Natural killer cell (primary cell): ENCODE measurements at regions not wholly inside any gene's neighbourhood (a gene's known extent, or its start where the extent isn't known, plus 50 kb on each side); places are given as distances from the start of the nearest gene placed in this dataset.

Experiments
- ATAC-seq, 3 donors: fragments of 150-1000 bp in 2 of 3; fragments of 200-7000 bp in 1 of 3; cut with Tn5 transposase; 1 replicate in 1 of 3; 2 replicates in 2 of 3; pipeline ENCODE4 v1.10.0; 2021; ENCODE audit warnings: mild to moderate bottlenecking in 2 of 3, moderate library complexity in 2 of 3
- DNase-seq, 2 donors: peaks; one replicate each; pipeline versions ENCODE4 v3.0.0 to v3.0.0-alpha.2; 2013 to 2021; ENCODE audit warnings: mixed read lengths in 1 of 2
- H3K27ac ChIP-seq: one replicate; pipeline ENCODE4 v1.5.1; 2013; ENCODE audit warnings: mild to moderate bottlenecking, low read length
- H3K27me3 ChIP-seq: one replicate; pipeline ENCODE4 v1.6.1; 2013; ENCODE audit warnings: low read length; ENCODE audit not compliant: control insufficient read depth, insufficient read depth
- H3K36me3 ChIP-seq: one replicate; pipeline ENCODE4 v1.6.1; 2013; ENCODE audit warnings: low read length; ENCODE audit not compliant: control insufficient read depth, insufficient read depth
- H3K4me1 ChIP-seq: one replicate; pipeline ENCODE4 v1.6.1; 2013; ENCODE audit warnings: low read length; ENCODE audit not compliant: control insufficient read depth, insufficient read depth
- H3K4me3 ChIP-seq: one replicate; pipeline ENCODE4 v1.5.1; 2013; ENCODE audit warnings: low read length
- H3K9me3 ChIP-seq: one replicate; pipeline ENCODE4 v1.6.1; 2013; ENCODE audit warnings: low read length; ENCODE audit not compliant: control insufficient read depth, insufficient read depth
- H3K27ac Mint-ChIP-seq, 2 donors: one replicate each; pipeline ENCODE4 v1.8.0; 2022; ENCODE audit warnings: mild to moderate bottlenecking in 2 of 2, mixed read lengths in 2 of 2, moderate library complexity in 1 of 2
- H3K27me3 Mint-ChIP-seq, 2 donors: one replicate each; pipeline ENCODE4 v1.8.0; 2022; ENCODE audit warnings: low read depth in 2 of 2, mixed read lengths in 2 of 2
- H3K36me3 Mint-ChIP-seq: one replicate; pipeline ENCODE4 v1.8.0; 2022; ENCODE audit warnings: mixed read lengths
- H3K4me1 Mint-ChIP-seq, 2 donors: one replicate each; pipeline ENCODE4 v1.8.0; 2022; ENCODE audit warnings: mixed read lengths in 2 of 2
- H3K4me3 Mint-ChIP-seq: one replicate; pipeline ENCODE4 v1.8.0; 2022; ENCODE audit warnings: mild to moderate bottlenecking, moderate library complexity, mixed read lengths
- H3K9me3 Mint-ChIP-seq, 2 donors: one replicate each; pipeline ENCODE4 v1.8.0; 2022; ENCODE audit warnings: mixed read lengths in 2 of 2
- CTCF ChIP-seq: fragments of 200-600 bp; IDR thresholded peaks from one replicate; pipeline ENCODE4 v1.8.0; 2022; ENCODE audit warnings: antibody characterized with exemption
- WGBS: methylation state at CpG from one replicate; pipeline ENCODE4 v1.1.7; 2013; ENCODE audit warnings: missing lambda C conversion rate; ENCODE audit not compliant: insufficient coverage; 5-methylcytosine and 5-hydroxymethylcytosine counted together
- intact Hi-C: fragments of 100-400 bp; cut with micrococcal nuclease; formaldehyde crosslinking; loops from one replicate; pipeline ENCODE4 v1.14.2; 2022

DNA sequence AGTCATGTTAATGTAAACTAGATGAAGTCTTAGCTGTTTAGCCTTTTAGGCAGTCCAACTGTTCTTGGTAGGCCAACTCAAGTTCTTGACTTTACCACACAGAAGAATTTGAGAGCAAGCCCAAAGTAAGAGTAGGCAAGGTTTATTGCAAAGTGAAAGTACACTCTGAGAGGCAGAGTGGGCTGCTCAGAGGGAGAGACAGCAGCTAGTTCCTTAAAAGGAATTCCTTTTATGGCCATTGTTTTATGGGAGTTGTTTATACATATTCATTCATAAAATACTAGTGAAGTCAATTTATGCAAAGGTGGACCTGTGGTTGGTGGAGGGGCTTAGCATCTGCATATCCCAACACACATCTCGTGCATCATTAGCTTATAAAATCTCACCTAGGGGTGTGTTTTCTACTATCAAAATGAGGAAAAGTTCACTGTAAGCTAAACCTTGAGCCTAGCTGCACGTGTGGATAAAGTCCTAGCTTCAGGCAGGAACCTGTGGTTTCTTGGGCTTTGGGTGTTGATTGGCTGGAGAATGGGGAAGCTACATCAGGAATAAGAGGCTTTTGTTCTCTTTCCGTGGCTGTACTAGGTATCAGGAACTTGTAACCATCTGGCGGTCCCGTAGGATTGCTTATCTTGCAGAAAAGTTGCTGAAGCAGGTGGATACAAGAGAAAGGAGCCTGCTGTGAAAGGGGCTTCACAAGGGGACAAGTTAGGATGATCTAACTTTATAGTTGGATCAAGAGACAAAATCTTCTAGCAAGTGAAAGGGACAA is 110.4 kb upstream of the GULP1 start:
- no peaks in the 10 kb centered on the region for H3K36me3 ChIP-seq
- H3K27me3 ChIP-seq = no peaks in the 10 kb centered on the region
- no peak overlapping the region for H3K27ac ChIP-seq
- H3K36me3 Mint-ChIP-seq = no peaks in the 10 kb centered on the region
- H3K4me1 ChIP-seq = no peaks in the 10 kb centered on the region
- no peak overlapping the region for H3K4me3 Mint-ChIP-seq
- peaks cover 3% of the 10 kb centered on the region for H3K9me3 ChIP-seq
- H3K9me3 Mint-ChIP-seq = peaks cover 4 to 8% of the 10 kb centered on the region in 2 donors
- ATAC-seq = no peak
- no peak for TF ChIP-seq CTCF
- no peaks in the 10 kb centered on the region for H3K27me3 Mint-ChIP-seq
- H3K27ac Mint-ChIP-seq = no peak overlapping the region
- intact Hi-C loops = no loop called here
- no peaks in the 10 kb centered on the region for H3K4me1 Mint-ChIP-seq
- DNase-seq = no peak
- H3K4me3 ChIP-seq = no peak overlapping the region
- WGBS = 12% methylated on average over 4 of the region's 5 CpGs

GRCh38 chr2:188181884-188182283 is 109.8 kb upstream of the GULP1 start:
- no peak overlapping the region for H3K27ac Mint-ChIP-seq
- no peak for TF ChIP-seq CTCF

GRCh38 chr2:188187726-188188125 is 103.9 kb upstream of the GULP1 start:
- Histone ChIP-seq H3K36me3 (no peaks in the 10 kb centered on the region), H3K4me1 (no peaks in the 10 kb centered on the region), H3K27ac (no peak overlapping the region), H3K4me3 (no peak overlapping the region), H3K27me3 (no peaks in the 10 kb centered on the region), H3K9me3 (peaks cover 3% of the 10 kb centered on the region)
- Mint-ChIP-seq H3K36me3 (no peaks in the 10 kb centered on the region), H3K27ac (no peak overlapping the region), H3K4me3 (no peak overlapping the region), H3K4me1 (no peaks in the 10 kb centered on the region), H3K9me3 (peaks cover 10 to 14% of the 10 kb centered on the region in 2 donors), H3K27me3 (no peaks in the 10 kb centered on the region)
- no peak for TF ChIP-seq CTCF
- no peak for ATAC-seq
- intact Hi-C loops = no loop called here
- DNase-seq = no peak

More at GRCh38 chr2:188181884-188182283, 109.8 kb upstream of the GULP1 start:
- Mint-ChIP-seq H3K4me3 (no peak overlapping the region), H3K9me3 (peaks cover 2 to 8% of the 10 kb centered on the region in 2 donors), H3K4me1 (no peaks in the 10 kb centered on the region), H3K27me3 (no peaks in the 10 kb centered on the region), H3K36me3 (no peaks in the 10 kb centered on the region)
- Histone ChIP-seq H3K27me3 (no peaks in the 10 kb centered on the region), H3K4me3 (no peak overlapping the region), H3K36me3 (no peaks in the 10 kb centered on the region), H3K27ac (no peak overlapping the region), H3K4me1 (no peaks in the 10 kb centered on the region), H3K9me3 (peaks cover 3% of the 10 kb centered on the region)
- intact Hi-C loops = no loop called here
- no peak for DNase-seq
- ATAC-seq = no peak
- 90% methylated on average over 1 of the region's 1 CpG for WGBS

GRCh38 chr2:188189356-188189755 is 102.3 kb upstream of the GULP1 start:
- WGBS = 80% methylated on average over 1 of the region's 3 CpGs
- Histone ChIP-seq H3K4me1 (no peaks in the 10 kb centered on the region), H3K9me3 (peaks cover 6% of the 10 kb centered on the region), H3K36me3 (no peaks in the 10 kb centered on the region), H3K27ac (no peak overlapping the region), H3K4me3 (no peak overlapping the region), H3K27me3 (no peaks in the 10 kb centered on the region)
- ATAC-seq (no peak), DNase-seq (no peak)
- Mint-ChIP-seq H3K4me1 (no peaks in the 10 kb centered on the region), H3K4me3 (no peak overlapping the region), H3K36me3 (no peaks in the 10 kb centered on the region), H3K9me3 (peaks cover 14 to 18% of the 10 kb centered on the region in 2 donors), H3K27me3 (no peaks in the 10 kb centered on the region), H3K27ac (no peak overlapping the region)
- intact Hi-C loops = no loop called here
- TF ChIP-seq CTCF = no peak
